WI38 (cell line): ENCODE measurements at regions not wholly inside any gene's neighbourhood (a gene's known extent, or its start where the extent isn't known, plus 50 kb on each side); places are given as distances from the start of the nearest gene placed in this dataset.

Experiments
- H3K4me3 ChIP-seq: 2 replicates; pipeline ENCODE4 v1.5.1; 2011; ENCODE audit warnings: low read depth, mild to moderate bottlenecking, control low read depth, low read length
- TF ChIP-seq, protein P1 (sequence below): IDR thresholded peaks from 2 replicates; pipeline ENCODE4 v1.5.1; 2012; ENCODE audit warnings: low read depth, mild to moderate bottlenecking, control low read depth, low read length

DNA sequence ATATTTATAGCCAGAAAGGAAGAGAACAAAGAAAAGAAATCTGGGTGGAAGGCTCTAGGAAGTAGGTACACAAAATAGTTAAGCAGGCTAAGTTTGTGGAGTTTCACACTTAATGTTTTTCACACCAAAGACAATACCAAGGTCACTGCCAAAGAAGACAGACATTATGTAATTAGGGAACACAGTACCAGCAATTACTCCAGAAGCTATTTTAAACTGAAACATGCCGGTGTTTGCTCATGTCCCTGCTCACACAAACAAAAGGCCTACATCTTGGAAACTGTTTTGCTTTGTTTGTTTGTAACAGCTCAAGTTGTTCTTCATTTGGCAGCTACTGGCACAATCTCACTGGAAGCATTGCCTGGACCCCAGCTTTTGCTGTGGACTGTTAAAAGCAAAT, 88.5 kb upstream of the DAB1 start:
- TF ChIP-seq, protein P1, sequence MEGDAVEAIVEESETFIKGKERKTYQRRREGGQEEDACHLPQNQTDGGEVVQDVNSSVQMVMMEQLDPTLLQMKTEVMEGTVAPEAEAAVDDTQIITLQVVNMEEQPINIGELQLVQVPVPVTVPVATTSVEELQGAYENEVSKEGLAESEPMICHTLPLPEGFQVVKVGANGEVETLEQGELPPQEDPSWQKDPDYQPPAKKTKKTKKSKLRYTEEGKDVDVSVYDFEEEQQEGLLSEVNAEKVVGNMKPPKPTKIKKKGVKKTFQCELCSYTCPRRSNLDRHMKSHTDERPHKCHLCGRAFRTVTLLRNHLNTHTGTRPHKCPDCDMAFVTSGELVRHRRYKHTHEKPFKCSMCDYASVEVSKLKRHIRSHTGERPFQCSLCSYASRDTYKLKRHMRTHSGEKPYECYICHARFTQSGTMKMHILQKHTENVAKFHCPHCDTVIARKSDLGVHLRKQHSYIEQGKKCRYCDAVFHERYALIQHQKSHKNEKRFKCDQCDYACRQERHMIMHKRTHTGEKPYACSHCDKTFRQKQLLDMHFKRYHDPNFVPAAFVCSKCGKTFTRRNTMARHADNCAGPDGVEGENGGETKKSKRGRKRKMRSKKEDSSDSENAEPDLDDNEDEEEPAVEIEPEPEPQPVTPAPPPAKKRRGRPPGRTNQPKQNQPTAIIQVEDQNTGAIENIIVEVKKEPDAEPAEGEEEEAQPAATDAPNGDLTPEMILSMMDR, result no peak
- H3K4me3 ChIP-seq, result no peak overlapping the region

DNA sequence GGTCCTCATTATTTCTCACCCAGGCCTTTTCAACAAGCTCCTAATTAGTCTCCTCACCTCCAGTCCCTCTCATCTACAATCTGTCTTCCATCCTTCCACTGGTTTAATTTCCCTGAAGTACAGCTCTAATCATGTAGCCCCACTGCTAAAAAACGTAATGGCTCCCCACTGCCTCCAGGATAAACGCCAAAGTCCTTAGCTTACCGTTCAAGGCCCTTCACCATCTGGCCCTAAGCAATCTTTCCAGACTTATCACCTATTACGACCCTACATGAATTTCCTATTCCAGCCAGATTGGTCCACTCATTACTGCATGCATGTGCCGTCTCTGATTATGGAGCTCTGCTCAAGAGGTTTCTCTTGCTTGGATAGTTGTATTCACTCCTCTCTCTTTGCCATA, 83.1 kb upstream of the DAB1 start:
- TF ChIP-seq, protein P1, result no peak
- no peak overlapping the region for H3K4me3 ChIP-seq

DNA sequence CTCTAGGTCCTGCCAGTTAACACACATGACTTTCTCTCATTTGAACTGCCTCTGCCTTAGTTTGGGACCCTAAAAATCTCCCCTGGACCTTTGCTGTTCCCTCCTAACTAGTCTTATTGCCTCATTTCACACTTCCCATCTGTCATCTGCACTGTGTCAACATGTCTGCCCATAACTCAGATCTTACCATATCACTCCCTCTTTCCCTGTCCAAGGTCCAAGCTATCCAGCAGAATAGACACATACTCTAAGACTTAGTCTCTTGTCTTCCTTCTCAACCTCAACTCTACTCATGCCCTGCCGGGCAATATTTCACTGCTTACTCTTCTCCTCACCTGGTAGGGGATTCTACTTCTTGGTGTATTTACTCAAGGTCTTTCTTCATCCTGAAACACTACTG, 79.5 kb upstream of the DAB1 start:
- H3K4me3 ChIP-seq, result no peak overlapping the region
- TF ChIP-seq, protein P1, result no peak

DNA sequence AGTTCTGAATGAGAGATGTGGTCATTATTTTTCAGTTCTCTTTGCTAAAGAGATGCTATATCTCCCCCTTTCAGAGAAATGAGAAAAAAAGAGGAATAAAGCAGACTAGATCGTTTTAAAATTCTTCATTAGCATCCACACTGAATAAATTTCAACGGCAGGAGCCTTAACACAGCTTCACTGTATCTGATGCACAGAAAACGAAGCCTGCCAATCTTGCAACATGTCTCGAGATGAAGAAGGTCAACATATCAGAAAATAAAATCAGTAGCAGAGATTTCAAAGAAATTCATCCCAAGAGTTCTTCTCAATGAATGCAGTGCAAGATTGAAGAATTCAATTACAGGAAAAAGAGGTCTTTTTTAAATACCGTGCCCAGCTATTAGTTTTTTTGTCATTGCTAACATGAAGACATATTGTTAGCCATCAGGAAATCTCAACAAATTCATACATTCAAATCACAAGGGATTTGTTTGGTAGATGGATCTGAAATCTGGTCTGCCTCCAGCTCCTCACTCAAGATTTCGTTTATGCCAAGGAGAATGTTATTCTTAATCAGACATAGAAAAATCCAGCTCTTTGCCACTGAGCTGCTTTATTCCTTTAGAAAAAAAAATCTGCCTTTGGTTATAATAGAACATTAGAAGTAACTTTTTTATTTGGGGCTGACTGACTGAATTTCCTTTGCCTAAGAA, 76.4 kb upstream of the DAB1 start:
- TF ChIP-seq, protein P1, result no peak
- H3K4me3 ChIP-seq, result no peak overlapping the region

DNA sequence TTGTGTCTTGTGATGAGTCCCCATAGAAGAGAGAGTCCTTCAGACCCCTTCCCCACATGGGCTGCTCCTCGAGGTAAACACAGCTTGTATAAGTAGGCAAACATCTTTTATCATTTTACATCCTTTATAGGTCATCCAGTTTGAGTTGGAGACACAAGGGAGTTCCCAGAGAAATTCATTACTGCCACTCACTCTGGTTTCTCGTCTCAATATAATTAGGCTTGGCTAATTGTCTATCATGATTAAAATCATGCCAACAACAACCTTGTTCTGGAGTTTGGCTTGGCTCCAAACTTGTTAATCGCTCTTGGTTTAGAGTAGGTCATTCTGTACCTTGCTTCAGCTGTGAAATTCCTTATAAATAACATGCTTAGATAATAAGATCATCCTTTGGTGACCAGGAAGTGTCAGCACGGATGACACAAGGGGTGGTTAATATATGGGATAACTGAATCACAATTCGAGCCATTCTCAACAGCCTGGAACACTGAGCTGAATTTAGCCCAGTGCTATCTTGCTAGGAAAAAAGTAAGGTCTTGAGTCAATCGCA, 70.7 kb upstream of the DAB1 start:
- TF ChIP-seq, protein P1, result no peak
- no peak overlapping the region for H3K4me3 ChIP-seq

DNA sequence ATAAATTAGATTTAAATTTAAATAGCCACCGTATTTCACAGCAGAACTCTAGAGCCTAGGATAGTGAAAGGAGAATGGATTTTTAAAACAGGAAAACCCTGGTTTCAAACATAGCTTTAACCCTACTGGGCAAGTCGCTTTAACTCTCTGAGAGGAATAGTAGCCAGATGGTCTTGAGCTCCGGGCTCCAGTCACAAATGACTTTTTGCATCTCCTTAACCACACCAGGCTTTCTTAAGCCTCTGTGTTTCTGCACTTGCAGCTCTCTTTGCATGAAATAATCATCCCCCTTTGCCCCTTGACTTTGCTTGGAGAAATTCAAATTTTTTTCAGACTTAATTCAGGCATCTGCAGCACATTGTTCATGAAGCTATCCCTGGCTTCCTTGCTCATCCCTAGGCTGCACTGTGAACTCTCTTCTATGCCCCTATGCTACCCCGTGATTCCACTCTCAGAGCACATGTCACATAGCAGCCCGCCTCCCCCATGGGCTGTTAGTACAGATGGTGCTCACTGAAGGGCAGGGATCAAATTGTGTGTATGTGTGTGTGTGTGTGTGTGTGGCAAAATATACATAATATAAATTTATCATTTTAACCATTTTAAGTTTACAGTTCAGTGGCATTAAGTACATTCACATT, 68.8 kb upstream of the DAB1 start:
- no peak overlapping the region for H3K4me3 ChIP-seq
- TF ChIP-seq, protein P1, result no peak
